ENCODE measurements at regions not wholly inside any gene's neighbourhood (a gene's known extent, or its start where the extent isn't known, plus 50 kb on each side); places are given as distances from the start of the nearest gene placed in this dataset.
"Not testable (repeated sequence)": the region's sequence is repeated elsewhere in the genome, so short reads cannot be mapped to it uniquely, and the experiment has no call there.

DNA sequence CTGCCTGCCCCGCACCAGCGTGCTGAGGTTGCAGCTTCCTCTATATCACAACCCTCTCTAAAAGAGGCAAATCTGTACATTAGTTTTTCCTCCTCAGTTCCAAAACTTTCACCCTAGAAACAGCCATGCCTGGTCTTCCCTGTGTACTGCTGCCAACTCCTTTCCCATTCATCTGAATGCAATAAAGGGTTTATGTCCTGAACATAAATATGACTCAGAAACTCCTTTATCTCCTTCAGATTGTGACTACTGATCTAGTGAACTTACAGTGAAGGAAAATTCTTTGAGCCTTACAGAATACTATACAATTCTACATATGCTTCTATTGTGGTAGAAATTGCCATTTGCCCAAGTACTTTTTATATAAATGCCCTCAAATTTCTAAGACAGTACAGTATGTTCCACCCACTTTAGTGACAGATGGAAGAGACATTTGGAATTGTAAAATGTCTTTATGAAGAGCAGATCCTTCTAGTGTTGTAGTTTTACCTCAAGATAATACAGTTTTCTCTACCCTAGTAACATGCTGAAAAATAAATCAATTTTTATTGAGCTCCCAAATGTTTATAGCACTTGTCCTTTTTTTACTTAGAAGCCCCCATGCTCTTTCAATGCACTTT, 345.1 kb upstream of the SNX7 start:
- no peak for DNase-seq (ENCODE audit: extremely low read depth in 1 of 11, low read depth in 9 of 11, low spot score in 4 of 11)

DNA sequence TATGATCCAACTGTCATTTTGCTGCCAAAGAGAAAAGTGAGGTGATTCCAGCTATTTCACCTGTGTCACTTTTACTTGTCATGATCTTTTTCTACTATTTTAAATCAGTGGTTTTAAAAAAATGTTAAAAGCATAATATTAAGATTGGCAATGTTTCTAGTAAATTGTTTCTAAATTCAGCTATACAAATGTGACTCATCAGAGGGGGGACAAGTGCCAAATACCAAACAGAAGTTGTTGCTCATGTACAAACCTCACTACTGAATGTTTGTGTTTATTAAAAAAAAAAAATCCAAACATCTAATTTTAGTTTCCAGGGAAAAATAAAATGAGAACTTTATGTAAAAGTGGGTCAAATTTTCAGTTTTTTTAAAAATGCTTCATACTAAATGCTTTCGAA, 346.2 kb upstream of the SNX7 start:
- DNase-seq (ENCODE audit: extremely low read depth in 1 of 11, low read depth in 9 of 11, low spot score in 4 of 11), result no peak

DNA sequence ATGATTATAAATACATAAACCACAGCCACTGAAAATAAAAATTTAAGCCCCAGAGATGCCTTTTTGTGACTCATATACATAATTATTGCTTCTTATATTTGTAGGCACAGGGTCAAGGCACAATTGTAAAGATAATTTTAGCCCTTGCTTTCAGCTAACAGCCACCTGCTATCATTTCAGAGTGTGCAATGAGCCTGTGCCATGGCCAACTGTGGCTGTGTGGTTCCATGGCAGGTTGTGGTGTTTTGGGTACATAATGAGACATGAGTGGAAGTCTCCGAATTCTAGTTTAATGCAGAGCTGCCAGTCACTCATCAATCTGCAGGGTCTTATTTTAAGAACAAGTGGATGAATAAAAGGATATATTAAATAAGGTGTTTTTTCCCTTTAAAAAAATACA, 346.9 kb upstream of the SNX7 start:
- no peak for DNase-seq (ENCODE audit: extremely low read depth in 1 of 11, low read depth in 9 of 11, low spot score in 4 of 11)

DNA sequence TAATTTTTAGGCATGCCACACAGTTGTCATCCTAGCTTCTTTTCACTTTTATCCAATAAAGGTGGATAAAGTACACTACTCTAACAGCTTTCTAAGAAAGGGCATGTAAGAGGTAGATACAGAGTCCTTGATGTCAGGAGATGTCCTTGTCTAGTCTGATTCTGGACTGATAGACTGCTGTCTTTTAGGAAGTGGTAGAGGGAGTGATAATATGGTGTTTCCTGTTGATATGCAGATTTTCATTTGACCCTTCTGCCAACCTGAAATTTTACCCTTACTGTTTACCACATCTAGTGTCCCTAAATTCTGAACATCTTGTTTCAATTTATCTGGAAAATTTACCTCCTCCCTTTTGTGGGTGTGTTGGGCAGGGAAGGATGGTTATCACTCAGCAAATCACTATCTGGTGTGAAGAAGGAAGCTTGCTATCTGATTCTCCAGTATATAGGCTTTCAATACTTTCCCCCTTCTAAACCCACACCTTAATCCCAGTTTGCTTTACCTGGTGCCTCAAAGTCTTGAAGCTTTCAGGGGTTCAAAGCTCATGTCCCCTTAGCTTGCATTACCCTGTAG, 354.9 kb upstream of the SNX7 start:
- DNase-seq (ENCODE audit: extremely low read depth in 1 of 11, low read depth in 9 of 11, low spot score in 4 of 11), result no peak

DNA sequence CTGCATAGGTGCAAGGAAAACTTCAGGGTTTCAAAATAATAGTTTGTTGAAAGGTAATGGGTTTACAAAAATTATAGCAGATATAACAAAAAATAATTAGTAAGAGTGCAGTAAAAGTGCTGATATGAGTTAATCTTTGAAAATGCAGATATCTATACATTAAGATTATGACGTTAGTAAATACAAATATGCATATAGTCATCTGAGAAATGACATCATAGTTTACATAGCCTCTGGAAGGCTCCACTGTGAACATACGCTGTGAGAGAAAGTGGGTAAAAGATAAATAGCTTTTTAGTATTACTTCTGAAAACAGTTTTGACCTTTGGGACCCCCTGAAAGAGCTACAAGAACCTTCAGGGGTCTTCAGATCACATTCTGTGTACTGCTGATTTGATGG, 356.2 kb upstream of the SNX7 start:
- DNase-seq (ENCODE audit: extremely low read depth in 1 of 11, low read depth in 9 of 11, low spot score in 4 of 11), result no peak

DNA sequence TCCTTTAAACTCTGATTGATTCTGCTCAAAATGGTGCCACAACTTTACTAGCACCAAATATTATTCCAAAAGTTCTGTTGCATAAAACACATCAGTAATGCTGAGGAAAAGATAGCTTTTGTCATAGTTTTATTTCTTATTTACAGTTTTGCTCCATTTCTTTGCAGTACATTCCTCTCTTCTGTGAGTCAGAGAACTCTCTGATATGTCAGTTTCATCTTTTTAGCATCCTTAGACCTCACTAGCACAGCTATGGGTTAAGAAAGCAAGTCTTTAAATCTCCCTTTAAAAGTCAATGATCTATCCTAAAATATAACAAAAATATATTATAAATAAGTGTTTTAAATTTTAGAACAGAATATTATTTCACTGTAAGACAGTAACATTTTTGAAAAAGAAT, 356.6 kb upstream of the SNX7 start:
- no peak for DNase-seq (ENCODE audit: extremely low read depth in 1 of 11, low read depth in 9 of 11, low spot score in 4 of 11)

DNA sequence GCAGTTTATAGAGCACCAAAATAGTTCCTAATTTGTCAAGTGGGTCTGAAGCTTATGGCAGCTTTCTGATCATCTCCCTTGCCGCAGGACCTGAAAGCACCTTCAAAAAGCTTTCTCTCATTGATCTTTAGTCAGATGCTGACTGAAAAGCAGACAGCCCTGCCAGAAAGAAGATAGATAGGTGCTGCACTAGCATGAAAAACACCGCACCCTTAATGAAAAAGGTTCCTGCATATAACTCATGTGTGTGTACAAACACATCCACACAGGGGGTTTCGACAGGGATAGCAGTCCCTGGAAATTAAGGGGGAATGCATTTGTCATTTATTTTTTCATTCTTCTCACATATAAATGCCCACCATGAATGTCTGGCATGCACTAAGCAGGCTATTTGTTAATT, 361.7 kb upstream of the SNX7 start:
- DNase-seq (ENCODE audit: extremely low read depth in 1 of 11, low read depth in 9 of 11, low spot score in 4 of 11), result no peak

DNA sequence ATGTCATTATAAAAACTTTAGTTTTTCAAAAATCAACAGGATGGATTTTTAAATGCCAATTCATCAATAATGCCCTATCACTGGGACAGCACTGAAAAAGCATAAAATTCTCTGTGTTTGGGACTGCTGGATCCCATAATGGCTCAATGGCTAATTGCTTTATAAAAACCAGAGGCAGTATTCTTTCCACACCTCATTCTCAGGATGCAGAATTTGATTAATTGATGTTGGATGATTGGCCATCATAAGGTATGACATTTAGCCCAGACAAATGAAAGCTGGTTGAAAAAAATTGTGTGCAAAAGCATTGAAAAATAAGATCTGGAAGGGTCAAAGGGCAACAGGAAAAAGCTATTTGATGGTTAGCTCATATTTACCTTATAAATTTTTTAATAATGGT, 362.2 kb upstream of the SNX7 start:
- no peak for DNase-seq (ENCODE audit: extremely low read depth in 1 of 11, low read depth in 9 of 11, low spot score in 4 of 11)

DNA sequence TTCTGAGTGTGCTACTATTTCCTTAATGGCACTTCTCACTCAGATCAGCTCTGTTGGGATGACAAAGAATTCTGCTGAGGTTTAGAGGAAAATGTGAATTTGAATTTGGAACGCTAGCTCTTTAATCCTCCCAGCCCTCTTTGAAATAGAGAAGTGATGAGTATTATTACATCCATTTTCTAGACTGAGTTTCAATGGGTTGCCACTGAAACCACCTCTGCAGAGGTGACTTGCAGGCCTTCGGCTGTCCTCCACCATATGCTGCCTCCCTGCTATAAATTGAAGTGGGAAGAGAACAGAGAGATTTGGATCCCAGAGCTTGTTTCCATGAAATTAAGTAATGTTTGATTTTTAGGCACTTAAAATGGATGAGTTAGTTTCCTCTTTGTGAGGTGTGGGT, 363.2 kb upstream of the SNX7 start:
- no peak for DNase-seq (ENCODE audit: extremely low read depth in 1 of 11, low read depth in 9 of 11, low spot score in 4 of 11)

DNA sequence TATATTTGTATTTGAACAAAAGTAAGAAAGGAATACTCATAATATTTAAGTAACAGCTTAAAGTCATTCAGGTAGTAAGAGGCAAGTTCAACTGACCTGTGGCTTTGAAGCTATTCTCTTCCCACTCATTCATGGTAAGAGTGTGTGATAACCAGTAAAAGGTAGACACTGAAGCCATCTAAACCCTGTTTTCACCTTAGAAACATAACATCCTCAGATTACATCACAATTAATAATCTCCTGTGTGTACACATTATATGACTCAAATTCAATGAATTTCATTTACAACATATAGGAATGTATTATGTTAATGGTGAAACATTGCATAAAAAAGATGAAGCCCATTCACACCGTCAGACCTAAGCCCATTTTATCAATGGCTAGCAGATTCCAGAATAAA, 364.8 kb upstream of the SNX7 start:
- no peak for DNase-seq (ENCODE audit: extremely low read depth in 1 of 11, low read depth in 9 of 11, low spot score in 4 of 11)

DNA sequence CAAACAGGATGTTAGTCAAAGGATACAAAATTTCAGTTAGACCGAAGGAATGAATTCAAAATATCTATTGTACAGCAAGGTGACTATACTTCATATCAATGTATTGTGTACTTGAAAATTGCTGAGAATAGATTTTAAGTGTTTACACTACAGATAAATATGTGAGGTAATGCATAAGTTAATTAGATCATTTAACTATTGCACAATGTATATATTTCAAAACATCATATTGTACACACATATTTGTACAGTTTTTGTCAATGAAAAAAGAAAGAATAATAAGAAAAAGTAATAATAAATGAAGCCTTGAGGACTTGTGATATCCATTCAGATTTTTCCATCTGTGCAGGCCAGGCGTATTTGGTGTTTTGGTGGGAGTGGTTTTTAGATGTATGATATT, 367.4 kb upstream of the SNX7 start:
- DNase-seq (ENCODE audit: extremely low read depth in 1 of 11, low read depth in 9 of 11, low spot score in 4 of 11), result no peak

DNA sequence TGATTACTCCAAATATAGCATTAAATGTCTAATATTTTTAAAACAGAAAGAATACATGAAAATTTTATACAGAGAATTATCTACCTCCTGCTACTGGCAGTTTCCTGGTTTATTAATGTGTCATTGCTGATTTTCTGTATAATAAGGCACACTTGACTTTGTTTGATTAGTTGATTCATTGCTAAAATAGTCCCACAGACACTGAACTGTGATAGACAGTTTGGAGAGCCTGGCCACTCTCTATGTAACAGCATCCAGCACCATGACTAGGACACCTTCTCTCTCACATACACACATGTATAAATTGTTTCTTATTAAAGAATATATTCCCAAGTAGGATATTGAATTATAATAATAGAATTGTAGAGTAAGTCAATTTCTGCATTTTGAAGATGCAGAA, 368.5 kb upstream of the SNX7 start:
- no peak for DNase-seq (ENCODE audit: extremely low read depth in 1 of 11, low read depth in 9 of 11, low spot score in 4 of 11)

DNA sequence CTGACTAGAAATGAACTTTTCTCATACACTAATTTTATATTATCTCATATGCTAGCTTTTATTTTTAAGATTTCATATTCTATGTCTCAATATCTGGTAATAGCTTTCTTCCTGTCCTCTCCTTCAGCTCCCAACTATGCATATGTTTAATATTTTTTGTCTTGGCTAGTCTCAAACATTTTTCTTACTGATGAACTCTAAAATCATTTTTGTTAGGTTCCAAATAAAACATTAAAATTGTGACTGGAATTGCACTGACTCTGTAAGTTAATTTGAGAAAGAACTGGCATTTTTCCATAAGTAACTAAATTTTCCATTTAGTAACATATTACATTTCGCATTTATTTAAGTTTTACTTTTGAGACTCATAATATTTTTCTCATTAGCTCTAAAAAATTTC, 368.5 kb upstream of the DPYD start:
- no peak for DNase-seq (ENCODE audit: extremely low read depth in 1 of 11, low read depth in 9 of 11, low spot score in 4 of 11)

DNA sequence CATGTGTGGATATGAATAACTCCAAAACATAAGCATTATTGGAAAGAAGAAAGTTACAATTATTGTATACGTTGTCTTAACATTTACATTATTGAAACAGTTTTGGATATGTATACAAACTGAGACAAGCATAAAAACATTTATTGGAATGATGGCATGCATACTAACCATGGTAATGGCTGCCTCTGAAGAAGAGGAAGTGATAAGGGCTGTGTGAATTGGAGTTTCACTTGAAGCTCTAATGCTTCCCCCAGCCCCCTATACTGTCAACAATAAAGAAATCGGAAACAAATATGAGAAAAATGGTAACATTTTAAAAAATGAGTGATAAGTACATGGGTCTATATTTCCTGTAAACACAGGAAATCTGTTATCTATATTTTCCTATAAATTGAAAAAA, 367.7 kb upstream of the DPYD start:
- DNase-seq (ENCODE audit: extremely low read depth in 1 of 11, low read depth in 9 of 11, low spot score in 4 of 11), result no peak

DNA sequence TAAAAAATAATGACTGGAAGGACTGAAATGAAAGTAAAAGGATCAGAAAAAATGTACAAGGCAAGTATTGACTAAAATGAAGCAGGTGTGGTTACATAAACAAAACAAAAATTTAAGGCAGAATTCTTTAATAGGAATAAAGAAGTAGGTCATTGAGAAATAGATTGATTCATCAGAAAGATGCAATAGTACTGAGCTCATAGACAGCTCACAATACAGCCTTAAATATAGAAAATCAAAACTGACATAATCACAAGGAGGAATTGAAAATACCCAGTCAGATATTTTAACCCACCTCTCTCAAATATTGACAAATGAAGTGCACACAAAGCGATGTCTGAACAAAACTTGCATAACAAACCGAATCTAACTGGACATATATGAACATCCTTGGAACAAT, 366.8 kb upstream of the DPYD start:
- no peak for DNase-seq (ENCODE audit: extremely low read depth in 1 of 11, low read depth in 9 of 11, low spot score in 4 of 11)

DNA sequence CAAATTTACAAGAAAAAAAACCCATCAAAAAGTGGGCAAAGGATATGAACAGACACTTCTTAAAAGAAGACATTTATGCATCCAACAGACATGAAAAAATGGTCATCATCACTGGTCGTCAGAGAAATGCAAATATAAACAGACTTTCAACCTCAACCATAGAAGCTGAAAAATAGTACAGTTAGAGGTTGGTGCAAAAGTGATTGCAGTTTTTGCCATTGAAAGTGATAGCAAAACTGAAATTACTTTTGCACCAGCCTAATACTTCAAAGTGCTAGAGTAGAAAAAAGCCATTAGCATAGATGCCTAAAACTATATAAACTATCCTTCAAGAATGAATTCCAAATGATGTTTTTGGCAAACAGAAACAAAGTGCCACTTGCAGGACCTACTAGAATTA, 365.8 kb upstream of the DPYD start:
- no peak for DNase-seq (ENCODE audit: extremely low read depth in 1 of 11, low read depth in 9 of 11, low spot score in 4 of 11)

DNA sequence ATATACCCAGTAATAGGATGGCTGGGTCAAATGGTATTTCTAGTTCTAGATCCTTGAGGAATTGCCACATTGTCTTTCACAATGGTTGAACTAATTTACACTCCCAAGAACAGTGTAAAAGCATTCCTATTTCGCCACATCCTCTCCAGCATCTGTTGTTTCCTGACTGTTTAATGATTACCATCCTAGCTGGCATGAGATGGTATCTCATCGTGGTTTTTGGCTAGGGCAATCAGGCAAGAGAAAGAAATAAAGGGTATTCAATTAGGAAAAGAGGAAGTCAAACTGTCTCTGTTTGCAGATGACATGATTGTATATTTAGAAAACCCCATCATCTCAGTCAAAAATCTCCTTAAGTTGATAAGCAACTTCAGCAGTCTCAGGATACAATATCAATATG, 364.5 kb upstream of the DPYD start:
- not testable (repeated sequence) for DNase-seq (ENCODE audit: extremely low read depth in 1 of 11, low read depth in 9 of 11, low spot score in 4 of 11)

DNA sequence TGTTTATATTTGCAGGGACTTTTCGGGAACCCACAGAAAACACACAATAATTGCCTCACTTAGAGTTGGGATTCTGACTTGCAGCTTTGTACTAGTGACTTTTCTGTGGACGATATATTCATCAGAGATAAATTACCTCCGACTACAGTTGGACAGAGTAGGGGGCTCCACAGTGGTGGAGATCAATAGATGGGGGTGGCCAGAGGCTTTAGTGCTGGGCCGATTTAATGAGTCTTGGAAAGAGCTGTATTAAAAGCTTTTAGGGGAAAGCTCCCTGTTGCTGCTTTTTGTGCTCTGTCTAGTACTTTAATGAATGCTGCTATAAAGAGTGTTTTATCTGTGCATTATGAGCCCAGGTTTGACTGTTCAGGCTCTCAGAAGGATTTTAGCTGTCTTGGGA, 359.2 kb upstream of the DPYD start:
- DNase-seq (ENCODE audit: extremely low read depth in 1 of 11, low read depth in 9 of 11, low spot score in 4 of 11), result no peak

DNA sequence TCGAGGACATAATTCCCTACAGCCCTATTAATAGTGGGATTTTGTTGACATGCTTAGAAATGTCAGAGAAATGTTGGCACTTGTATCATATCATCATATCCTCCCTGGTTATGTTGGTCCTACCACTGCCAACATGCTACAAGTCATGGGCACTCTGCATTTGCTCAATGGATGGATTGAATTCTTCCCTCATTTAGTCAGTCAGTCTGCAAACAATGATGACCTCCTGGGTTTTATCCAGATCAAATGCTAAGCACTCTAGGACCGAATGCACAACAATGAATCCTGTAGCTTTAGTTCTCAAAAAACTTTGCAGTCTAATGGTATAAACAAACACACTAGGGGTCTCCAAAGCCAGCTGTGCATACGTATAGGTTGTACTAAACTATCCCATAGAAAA, 357.2 kb upstream of the DPYD start:
- no peak for DNase-seq (ENCODE audit: extremely low read depth in 1 of 11, low read depth in 9 of 11, low spot score in 4 of 11)

DNA sequence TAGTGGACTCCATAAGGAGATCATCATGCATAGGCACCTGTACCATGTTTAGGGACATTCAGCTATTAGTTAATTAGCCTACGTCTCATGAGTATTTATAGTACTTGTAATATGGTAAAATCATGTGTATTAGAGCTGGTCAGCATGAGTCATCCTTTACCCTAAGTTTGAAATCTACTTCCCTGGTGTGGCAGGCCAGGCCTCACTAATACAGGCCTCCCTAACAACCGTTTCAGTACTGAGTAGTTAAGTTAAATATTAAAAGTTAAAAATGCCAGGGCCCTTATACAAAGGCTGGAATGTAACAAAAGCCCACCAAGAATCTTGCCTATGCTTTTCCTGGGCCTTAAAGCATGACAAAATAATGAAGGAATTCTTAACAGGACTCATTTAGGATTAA, 356.3 kb upstream of the DPYD start:
- no peak for DNase-seq (ENCODE audit: extremely low read depth in 1 of 11, low read depth in 9 of 11, low spot score in 4 of 11)

DNA sequence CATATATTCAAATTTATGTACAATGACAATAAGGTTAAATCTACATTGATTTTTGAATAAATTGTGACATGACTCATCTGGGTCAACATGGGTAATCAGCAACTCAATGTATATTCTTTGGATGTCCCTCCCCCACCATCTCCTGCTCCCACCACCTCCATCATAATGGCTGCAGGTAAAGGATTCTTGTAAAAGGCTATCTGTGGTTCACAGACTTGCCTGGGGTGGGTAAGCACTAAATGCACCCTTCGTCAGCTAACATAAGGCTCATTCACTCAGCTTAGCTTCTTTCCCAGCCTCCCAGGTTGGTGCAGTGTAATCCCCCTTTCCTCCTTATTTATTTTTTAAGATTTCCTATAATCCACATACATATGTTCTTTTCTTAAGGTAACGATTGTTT, 355.7 kb upstream of the DPYD start:
- no peak for DNase-seq (ENCODE audit: extremely low read depth in 1 of 11, low read depth in 9 of 11, low spot score in 4 of 11)

DNA sequence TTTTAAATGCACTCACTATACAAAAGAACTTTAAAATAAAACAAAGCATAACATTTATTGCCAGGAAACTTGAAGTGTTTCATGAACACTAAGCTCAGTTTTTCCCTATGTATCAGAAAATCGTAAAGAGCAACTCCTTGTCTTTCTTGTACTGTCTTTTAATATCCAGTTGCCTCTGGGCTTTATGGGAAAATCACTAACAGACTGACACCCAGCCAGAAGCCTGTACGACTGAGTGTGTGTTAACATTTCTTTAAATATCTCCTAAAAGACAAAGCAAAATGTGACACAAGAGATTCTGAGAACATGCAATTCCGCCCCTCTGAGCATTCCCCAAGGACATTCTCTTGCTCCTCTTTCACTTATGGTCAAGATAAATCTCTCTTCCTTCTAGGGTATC, 347.5 kb upstream of the DPYD start:
- DNase-seq (ENCODE audit: extremely low read depth in 1 of 11, low read depth in 9 of 11, low spot score in 4 of 11), result no peak
